ENCODE measurements at regions not wholly inside any gene's neighbourhood (a gene's known extent, or its start where the extent isn't known, plus 50 kb on each side); places are given as distances from the start of the nearest gene placed in this dataset.

- DNase-seq (ENCODE audit: extremely low read depth, low read depth): no peak
- no peak overlapping the region for H3K4me3 ChIP-seq (replicated peaks; ENCODE audit: low read depth, low read length)
- TF ChIP-seq CTCF (IDR thresholded peaks at IDR 0.05; ENCODE audit: low read depth, low read length, missing control alignments): no peak
Observed at GRCh38 chr3:132822266-132822665, 100.1 kb upstream of the NPHP3 start.

- no peak overlapping the region for H3K4me3 ChIP-seq (replicated peaks; ENCODE audit: low read depth, low read length)
- TF ChIP-seq CTCF (IDR thresholded peaks at IDR 0.05; ENCODE audit: low read depth, low read length, missing control alignments): no peak
- no peak for DNase-seq (ENCODE audit: extremely low read depth, low read depth)
Observed at GRCh38 chr3:132821314-132821713, 99.1 kb upstream of the NPHP3 start.

GRCh38 chr3:132818251-132818650 is 96.0 kb upstream of the NPHP3 start:
- no peak overlapping the region for H3K4me3 ChIP-seq (replicated peaks; ENCODE audit: low read depth, low read length)
- no peak for DNase-seq (ENCODE audit: extremely low read depth, low read depth)
- TF ChIP-seq CTCF (IDR thresholded peaks at IDR 0.05; ENCODE audit: low read depth, low read length, missing control alignments): no peak

GRCh38 chr3:132817646-132818177 is 95.5 kb upstream of the NPHP3 start:
- no peak for DNase-seq (ENCODE audit: extremely low read depth, low read depth)
- no peak overlapping the region for H3K4me3 ChIP-seq (replicated peaks; ENCODE audit: low read depth, low read length)
- no peak for TF ChIP-seq CTCF (IDR thresholded peaks at IDR 0.05; ENCODE audit: low read depth, low read length, missing control alignments)

- no peak for DNase-seq (ENCODE audit: extremely low read depth, low read depth)
- no peak overlapping the region for H3K4me3 ChIP-seq (replicated peaks; ENCODE audit: low read depth, low read length)
- TF ChIP-seq CTCF (IDR thresholded peaks at IDR 0.05; ENCODE audit: low read depth, low read length, missing control alignments): no peak
Observed at GRCh38 chr3:132805071-132805470, 82.9 kb upstream of the NPHP3 start.

GRCh38 chr3:132804498-132804897 is 82.3 kb upstream of the NPHP3 start:
- DNase-seq (ENCODE audit: extremely low read depth, low read depth): no peak
- TF ChIP-seq CTCF (IDR thresholded peaks at IDR 0.05; ENCODE audit: low read depth, low read length, missing control alignments): no peak
- H3K4me3 ChIP-seq (replicated peaks; ENCODE audit: low read depth, low read length): no peak overlapping the region

- no peak overlapping the region for H3K4me3 ChIP-seq (replicated peaks; ENCODE audit: low read depth, low read length)
- TF ChIP-seq CTCF (IDR thresholded peaks at IDR 0.05; ENCODE audit: low read depth, low read length, missing control alignments): peak; percentile 29
- no peak for DNase-seq (ENCODE audit: extremely low read depth, low read depth)
Observed at GRCh38 chr3:132803889-132804288, 81.7 kb upstream of the NPHP3 start.

Measured in HFF-Myc (cell line).